BE2C (cell line): ENCODE measurements at regions not wholly inside any gene's neighbourhood (a gene's known extent, or its start where the extent isn't known, plus 50 kb on each side); places are given as distances from the start of the nearest gene placed in this dataset.

Experiments used
- DNase-seq: peaks from one replicate; pipeline ENCODE4 v3.0.0-alpha.2; 2020
- H3K27me3 ChIP-seq: fragments of 250-450 bp; sonication (Bioruptor Pico); 2 replicates; pipeline ENCODE4 v1.5.1; 2020; ENCODE audit warnings: mild to moderate bottlenecking
- H3K36me3 ChIP-seq: fragments of 250-450 bp; sonication (Bioruptor Pico); 2 replicates; pipeline ENCODE4 v1.5.1; 2020; ENCODE audit warnings: mild to moderate bottlenecking
- H3K4me1 ChIP-seq: fragments of 250-450 bp; sonication (Bioruptor Pico); 2 replicates; pipeline ENCODE4 v1.5.1; 2020
- H3K4me3 ChIP-seq: 2 replicates; pipeline ENCODE4 v1.5.1; 2011; ENCODE audit warnings: low read depth, low read length
- H3K9me3 ChIP-seq: fragments of 250-450 bp; sonication (Bioruptor Pico); 2 replicates; pipeline ENCODE4 v1.5.1; 2020
- TF ChIP-seq, protein P1 (sequence below): IDR thresholded peaks from 2 replicates; pipeline ENCODE4 v1.5.1; 2012; ENCODE audit warnings: mild to moderate bottlenecking, low read depth, low read length

DNA sequence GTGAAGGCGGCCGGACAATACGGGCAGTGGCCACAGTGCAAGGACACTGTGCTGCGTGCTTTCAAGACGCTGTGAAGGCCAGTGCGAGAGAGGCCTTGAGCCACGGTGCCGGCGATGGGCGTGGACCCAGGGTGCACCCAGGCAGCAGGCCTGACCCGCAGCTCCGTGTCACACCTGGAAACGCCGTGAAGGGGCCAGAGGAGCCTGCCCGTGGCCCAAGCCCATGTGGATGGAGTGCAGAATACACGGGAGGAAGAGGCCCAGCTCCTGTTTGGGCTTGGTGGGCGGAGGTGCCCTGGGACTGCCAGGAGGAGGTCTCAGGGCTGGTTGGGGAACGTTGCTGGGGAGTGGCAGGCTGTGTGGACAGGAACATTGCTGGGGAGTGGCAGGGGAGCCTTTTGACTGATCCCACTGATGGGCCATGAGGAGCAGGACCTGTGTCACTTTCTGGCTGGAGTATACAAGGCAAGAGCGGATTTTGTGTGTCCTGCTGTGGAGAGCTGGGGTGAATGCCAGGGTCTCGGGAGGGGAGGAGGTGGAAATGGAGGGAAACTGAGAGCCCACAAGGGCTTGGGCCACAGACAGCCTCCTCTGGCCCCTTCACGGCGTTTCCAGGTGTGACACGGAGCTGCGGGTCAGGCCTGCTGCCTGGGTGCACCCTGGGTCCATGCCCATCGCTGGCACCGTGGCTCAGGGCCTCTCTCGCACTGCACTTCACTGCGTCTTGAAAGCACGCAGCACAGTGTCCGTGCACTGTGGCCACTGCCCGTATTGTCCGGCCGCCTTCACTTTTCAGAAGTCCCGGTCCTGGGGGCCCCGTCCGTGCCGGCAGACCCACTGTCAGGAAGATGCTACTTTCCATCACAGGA is 925.4 kb downstream of the BRD1 start:
- H3K4me3 ChIP-seq: no peak overlapping the region
- H3K36me3 ChIP-seq: no peaks in the 10 kb centered on the region
- H3K27me3 ChIP-seq: no peaks in the 10 kb centered on the region
- TF ChIP-seq, protein P1, sequence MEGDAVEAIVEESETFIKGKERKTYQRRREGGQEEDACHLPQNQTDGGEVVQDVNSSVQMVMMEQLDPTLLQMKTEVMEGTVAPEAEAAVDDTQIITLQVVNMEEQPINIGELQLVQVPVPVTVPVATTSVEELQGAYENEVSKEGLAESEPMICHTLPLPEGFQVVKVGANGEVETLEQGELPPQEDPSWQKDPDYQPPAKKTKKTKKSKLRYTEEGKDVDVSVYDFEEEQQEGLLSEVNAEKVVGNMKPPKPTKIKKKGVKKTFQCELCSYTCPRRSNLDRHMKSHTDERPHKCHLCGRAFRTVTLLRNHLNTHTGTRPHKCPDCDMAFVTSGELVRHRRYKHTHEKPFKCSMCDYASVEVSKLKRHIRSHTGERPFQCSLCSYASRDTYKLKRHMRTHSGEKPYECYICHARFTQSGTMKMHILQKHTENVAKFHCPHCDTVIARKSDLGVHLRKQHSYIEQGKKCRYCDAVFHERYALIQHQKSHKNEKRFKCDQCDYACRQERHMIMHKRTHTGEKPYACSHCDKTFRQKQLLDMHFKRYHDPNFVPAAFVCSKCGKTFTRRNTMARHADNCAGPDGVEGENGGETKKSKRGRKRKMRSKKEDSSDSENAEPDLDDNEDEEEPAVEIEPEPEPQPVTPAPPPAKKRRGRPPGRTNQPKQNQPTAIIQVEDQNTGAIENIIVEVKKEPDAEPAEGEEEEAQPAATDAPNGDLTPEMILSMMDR: no peak
- no peaks in the 10 kb centered on the region for H3K9me3 ChIP-seq
- DNase-seq: no peak
- no peaks in the 10 kb centered on the region for H3K4me1 ChIP-seq

DNA sequence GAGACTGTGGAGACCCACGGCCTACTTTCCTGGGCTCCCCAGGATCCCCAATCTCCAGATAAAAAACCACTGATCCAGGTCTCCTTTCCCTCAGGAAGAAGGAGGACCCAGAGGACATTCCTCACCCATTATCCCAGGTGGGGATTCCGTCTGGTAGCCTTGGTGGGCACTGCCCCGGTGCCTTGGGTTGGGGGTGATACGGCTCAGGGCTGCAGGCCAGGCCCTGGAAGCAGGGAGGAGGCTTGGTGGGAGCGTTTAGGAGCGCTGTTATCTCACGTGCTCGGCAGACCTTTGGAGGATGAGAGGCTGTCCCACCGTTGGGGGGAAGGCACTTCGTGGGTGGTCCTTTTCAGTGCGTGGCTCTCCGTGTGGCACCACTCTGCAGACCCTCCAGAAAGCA is 926.3 kb downstream of the BRD1 start:
- H3K36me3 ChIP-seq: no peaks in the 10 kb centered on the region
- H3K27me3 ChIP-seq: no peaks in the 10 kb centered on the region
- no peak overlapping the region for H3K4me3 ChIP-seq
- no peaks in the 10 kb centered on the region for H3K4me1 ChIP-seq
- no peak for DNase-seq
- H3K9me3 ChIP-seq: no peaks in the 10 kb centered on the region
- TF ChIP-seq, protein P1: no peak

DNA sequence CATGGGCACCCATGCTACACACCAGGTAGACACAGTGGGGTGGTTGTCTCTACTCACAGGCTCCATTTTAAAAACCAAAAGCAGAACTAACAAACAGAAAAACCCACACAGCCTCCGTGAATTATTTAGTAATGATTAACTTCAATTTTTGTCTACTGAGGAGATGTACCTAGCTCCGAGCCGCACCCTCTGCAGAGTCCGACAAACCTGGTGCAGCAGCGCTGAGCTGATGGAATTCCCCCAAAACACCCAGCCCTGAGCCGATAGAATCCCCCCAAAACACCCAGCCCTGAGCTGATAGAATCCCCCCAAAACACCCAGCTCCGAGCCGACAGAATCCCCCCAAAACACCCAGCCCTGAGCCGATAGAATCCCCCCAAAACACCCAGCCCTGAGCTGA is 927.0 kb downstream of the BRD1 start:
- H3K9me3 ChIP-seq: no peaks in the 10 kb centered on the region
- DNase-seq: no peak
- no peak overlapping the region for H3K4me3 ChIP-seq
- H3K27me3 ChIP-seq: no peaks in the 10 kb centered on the region
- H3K4me1 ChIP-seq: no peaks in the 10 kb centered on the region
- TF ChIP-seq, protein P1: no peak
- no peaks in the 10 kb centered on the region for H3K36me3 ChIP-seq

DNA sequence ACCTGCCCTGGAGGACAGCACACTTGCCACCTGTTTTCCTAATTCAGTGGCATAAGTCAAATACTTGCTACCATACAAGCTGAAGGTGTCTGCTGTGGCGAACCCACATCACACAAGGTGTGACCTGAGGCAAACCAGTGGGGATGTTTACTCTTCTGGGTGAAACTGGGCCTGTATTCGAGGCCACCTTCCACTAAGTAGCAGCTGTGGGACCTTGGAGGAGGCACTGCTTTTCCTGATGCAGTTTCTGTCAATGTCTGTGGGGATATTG is 927.4 kb downstream of the BRD1 start:
- no peaks in the 10 kb centered on the region for H3K27me3 ChIP-seq
- TF ChIP-seq, protein P1: no peak

DNA sequence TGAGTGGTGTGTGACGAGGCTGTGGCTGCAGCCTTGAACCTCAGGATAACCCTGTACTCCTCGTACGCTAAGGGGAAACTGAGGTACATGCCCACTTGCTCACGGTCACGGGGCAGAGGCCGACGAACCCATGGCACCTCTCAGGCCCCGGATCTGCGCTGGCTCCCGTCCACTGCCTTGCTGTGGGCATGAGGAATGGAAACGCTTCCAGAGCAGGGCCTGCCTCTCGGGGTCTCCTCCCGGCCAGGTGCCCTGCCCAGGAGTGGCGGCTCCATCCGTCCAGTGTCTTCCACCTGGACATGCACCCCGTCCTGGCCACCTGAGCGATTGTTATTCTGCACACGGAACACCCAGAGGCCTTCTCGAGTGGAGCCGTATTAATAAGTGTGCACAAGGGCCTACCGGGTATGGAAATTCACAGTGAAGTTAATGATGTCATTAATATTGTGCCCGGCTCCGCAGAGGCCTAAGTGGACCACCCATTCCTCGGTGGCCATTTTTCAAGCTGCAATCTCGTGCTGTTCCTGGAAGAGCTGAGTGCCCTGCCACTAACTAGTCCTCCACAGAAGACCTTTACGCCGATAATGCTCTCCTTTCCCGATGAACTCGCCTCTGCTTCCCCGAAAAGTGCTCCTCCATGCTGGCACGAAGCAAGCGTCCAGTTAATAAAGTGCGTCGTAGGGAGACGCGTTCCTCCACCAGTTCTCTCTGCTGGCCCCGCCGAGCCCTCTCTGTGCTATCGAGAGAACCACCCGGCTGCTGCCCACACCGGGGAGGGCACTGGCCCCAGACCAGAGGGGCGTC is 927.9 kb downstream of the BRD1 start:
- Histone ChIP-seq H3K4me3 (no peak overlapping the region), H3K9me3 (no peaks in the 10 kb centered on the region)
- no peak for DNase-seq

More for the DNA sequence above, 927.4 kb downstream of the BRD1 start:
- Histone ChIP-seq H3K36me3 (no peaks in the 10 kb centered on the region), H3K9me3 (no peaks in the 10 kb centered on the region), H3K4me3 (no peak overlapping the region), H3K4me1 (no peaks in the 10 kb centered on the region)
- DNase-seq: no peak

More for the DNA sequence above, 927.9 kb downstream of the BRD1 start:
- Histone ChIP-seq H3K27me3 (no peaks in the 10 kb centered on the region), H3K36me3 (no peaks in the 10 kb centered on the region), H3K4me1 (no peaks in the 10 kb centered on the region)
- TF ChIP-seq, protein P1: no peak
